ENCODE measurements at regions not wholly inside any gene's neighbourhood (a gene's known extent, or its start where the extent isn't known, plus 50 kb on each side); places are given as distances from the start of the nearest gene placed in this dataset.

- no peak for FAIRE-seq
- no peak for DNase-seq (ENCODE audit: insufficient read length)
- no peak for TF ChIP-seq TAF1 (IDR thresholded peaks at IDR 0.05; ENCODE audit: borderline replicate concordance, low read depth, low read length)
- TF ChIP-seq POLR2AphosphoS5 (IDR thresholded peaks at IDR 0.05; ENCODE audit: low read depth, low read length): no peak
- no peak for TF ChIP-seq POLR2A (IDR thresholded peaks at IDR 0.05; ENCODE audit: low read depth, low read length)
Observed at GRCh38 chr14:37894463-37894862, 299.0 kb downstream of the TTC6 start.

- no peak for DNase-seq (ENCODE audit: insufficient read length)
- no peak for FAIRE-seq
- no peak for TF ChIP-seq POLR2A (IDR thresholded peaks at IDR 0.05; ENCODE audit: low read depth, low read length)
- TF ChIP-seq TAF1 (IDR thresholded peaks at IDR 0.05; ENCODE audit: borderline replicate concordance, low read depth, low read length): no peak
- TF ChIP-seq POLR2AphosphoS5 (IDR thresholded peaks at IDR 0.05; ENCODE audit: low read depth, low read length): no peak
Observed at GRCh38 chr14:37899365-37899764, 303.9 kb downstream of the TTC6 start.

- DNase-seq (ENCODE audit: insufficient read length) (no peak), FAIRE-seq (no peak)
- TF ChIP-seq POLR2AphosphoS5 (IDR thresholded peaks at IDR 0.05; ENCODE audit: low read depth, low read length) (no peak), POLR2A (IDR thresholded peaks at IDR 0.05; ENCODE audit: low read depth, low read length) (no peak), TAF1 (IDR thresholded peaks at IDR 0.05; ENCODE audit: borderline replicate concordance, low read depth, low read length) (no peak)
Observed at GRCh38 chr14:37900561-37900960, 305.1 kb downstream of the TTC6 start.

GRCh38 chr14:37901978-37902377 lies 305.7 kb upstream of the SSTR1 start:
- FAIRE-seq (no peak), DNase-seq (ENCODE audit: insufficient read length) (no peak)
- TF ChIP-seq POLR2A (IDR thresholded peaks at IDR 0.05; ENCODE audit: low read depth, low read length) (no peak), TAF1 (IDR thresholded peaks at IDR 0.05; ENCODE audit: borderline replicate concordance, low read depth, low read length) (no peak), POLR2AphosphoS5 (IDR thresholded peaks at IDR 0.05; ENCODE audit: low read depth, low read length) (no peak)

GRCh38 chr14:37903343-37904191 lies 304.1 kb upstream of the SSTR1 start:
- DNase-seq (ENCODE audit: insufficient read length): no peak
- no peak for FAIRE-seq
- TF ChIP-seq POLR2AphosphoS5 (IDR thresholded peaks at IDR 0.05; ENCODE audit: low read depth, low read length) (no peak), TAF1 (IDR thresholded peaks at IDR 0.05; ENCODE audit: borderline replicate concordance, low read depth, low read length) (no peak), POLR2A (IDR thresholded peaks at IDR 0.05; ENCODE audit: low read depth, low read length) (no peak)

- no peak for TF ChIP-seq TAF1 (IDR thresholded peaks at IDR 0.05; ENCODE audit: borderline replicate concordance, low read depth, low read length)
- no peak for TF ChIP-seq POLR2AphosphoS5 (IDR thresholded peaks at IDR 0.05; ENCODE audit: low read depth, low read length)
- DNase-seq (ENCODE audit: insufficient read length) (no peak), FAIRE-seq (no peak)
Observed at GRCh38 chr14:37924622-37925021, 283.1 kb upstream of the SSTR1 start.

GRCh38 chr14:37932008-37932407 lies 275.7 kb upstream of the SSTR1 start:
- FAIRE-seq (no peak), DNase-seq (ENCODE audit: insufficient read length) (no peak)
- TF ChIP-seq TAF1 (IDR thresholded peaks at IDR 0.05; ENCODE audit: borderline replicate concordance, low read depth, low read length) (no peak), POLR2A (IDR thresholded peaks at IDR 0.05; ENCODE audit: low read depth, low read length) (no peak), POLR2AphosphoS5 (IDR thresholded peaks at IDR 0.05; ENCODE audit: low read depth, low read length) (no peak)

GRCh38 chr14:37932481-37932880 lies 275.2 kb upstream of the SSTR1 start:
- DNase-seq (ENCODE audit: insufficient read length): no peak
- no peak for FAIRE-seq
- TF ChIP-seq TAF1 (IDR thresholded peaks at IDR 0.05; ENCODE audit: borderline replicate concordance, low read depth, low read length) (no peak), POLR2A (IDR thresholded peaks at IDR 0.05; ENCODE audit: low read depth, low read length) (no peak), POLR2AphosphoS5 (IDR thresholded peaks at IDR 0.05; ENCODE audit: low read depth, low read length) (no peak)

- no peak for TF ChIP-seq POLR2A (IDR thresholded peaks at IDR 0.05; ENCODE audit: low read depth, low read length)
- no peak for TF ChIP-seq POLR2AphosphoS5 (IDR thresholded peaks at IDR 0.05; ENCODE audit: low read depth, low read length)
- no peak for TF ChIP-seq TAF1 (IDR thresholded peaks at IDR 0.05; ENCODE audit: borderline replicate concordance, low read depth, low read length)
- DNase-seq (ENCODE audit: insufficient read length) (no peak), FAIRE-seq (no peak)
Observed at GRCh38 chr14:37936971-37937370, 270.7 kb upstream of the SSTR1 start.

- DNase-seq (ENCODE audit: insufficient read length): no peak
- FAIRE-seq: no peak
Observed at GRCh38 chr14:37939442-37940028, 268.2 kb upstream of the SSTR1 start.

GRCh38 chr14:37945959-37946358 lies 261.7 kb upstream of the SSTR1 start:
- DNase-seq (ENCODE audit: insufficient read length) (no peak), FAIRE-seq (no peak)
- TF ChIP-seq TAF1 (IDR thresholded peaks at IDR 0.05; ENCODE audit: borderline replicate concordance, low read depth, low read length) (no peak), POLR2AphosphoS5 (IDR thresholded peaks at IDR 0.05; ENCODE audit: low read depth, low read length) (no peak), POLR2A (IDR thresholded peaks at IDR 0.05; ENCODE audit: low read depth, low read length) (no peak)

More at GRCh38 chr14:37939442-37940028, 268.2 kb upstream of the SSTR1 start:
- TF ChIP-seq POLR2A (IDR thresholded peaks at IDR 0.05; ENCODE audit: low read depth, low read length) (no peak), POLR2AphosphoS5 (IDR thresholded peaks at IDR 0.05; ENCODE audit: low read depth, low read length) (no peak), TAF1 (IDR thresholded peaks at IDR 0.05; ENCODE audit: borderline replicate concordance, low read depth, low read length) (no peak)

GRCh38 chr14:37946819-37947218 lies 260.9 kb upstream of the SSTR1 start:
- no peak for DNase-seq (ENCODE audit: insufficient read length)
- FAIRE-seq: no peak
- TF ChIP-seq POLR2AphosphoS5 (IDR thresholded peaks at IDR 0.05; ENCODE audit: low read depth, low read length): no peak
- no peak for TF ChIP-seq TAF1 (IDR thresholded peaks at IDR 0.05; ENCODE audit: borderline replicate concordance, low read depth, low read length)
- TF ChIP-seq POLR2A (IDR thresholded peaks at IDR 0.05; ENCODE audit: low read depth, low read length): no peak
